GM12874 (cell line): ENCODE measurements at regions not wholly inside any gene's neighbourhood (a gene's known extent, or its start where the extent isn't known, plus 50 kb on each side); places are given as distances from the start of the nearest gene placed in this dataset.

ENCODE experiments used
- TF ChIP-seq, protein P1 (sequence below): IDR thresholded peaks from 2 replicates; pipeline ENCODE4 v1.5.1; 2011; ENCODE audit warnings: low read depth, mild to moderate bottlenecking, control low read depth, low read length, moderate library complexity; ENCODE audit not compliant: insufficient read depth

DNA sequence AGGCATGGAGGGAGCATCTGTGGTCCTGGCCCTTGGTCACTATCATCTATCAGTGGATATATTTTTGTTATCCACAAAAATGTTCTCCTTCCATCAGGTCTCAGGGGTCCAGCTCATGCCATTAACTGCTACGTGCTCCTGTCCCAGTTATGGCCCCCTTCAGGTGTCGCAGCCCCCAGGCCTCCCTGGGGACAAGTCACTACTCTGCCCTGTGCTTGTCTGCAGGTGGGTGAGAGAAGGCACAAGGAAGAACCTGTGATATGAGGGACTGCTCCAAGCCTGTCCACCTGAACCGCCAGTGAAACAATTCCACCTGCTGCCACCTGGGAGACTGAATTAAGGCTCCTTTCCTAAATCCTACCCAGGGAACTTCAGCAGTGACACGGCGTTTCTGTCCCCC lies 229.6 kb upstream of the ID2 start:
- TF ChIP-seq, protein P1, sequence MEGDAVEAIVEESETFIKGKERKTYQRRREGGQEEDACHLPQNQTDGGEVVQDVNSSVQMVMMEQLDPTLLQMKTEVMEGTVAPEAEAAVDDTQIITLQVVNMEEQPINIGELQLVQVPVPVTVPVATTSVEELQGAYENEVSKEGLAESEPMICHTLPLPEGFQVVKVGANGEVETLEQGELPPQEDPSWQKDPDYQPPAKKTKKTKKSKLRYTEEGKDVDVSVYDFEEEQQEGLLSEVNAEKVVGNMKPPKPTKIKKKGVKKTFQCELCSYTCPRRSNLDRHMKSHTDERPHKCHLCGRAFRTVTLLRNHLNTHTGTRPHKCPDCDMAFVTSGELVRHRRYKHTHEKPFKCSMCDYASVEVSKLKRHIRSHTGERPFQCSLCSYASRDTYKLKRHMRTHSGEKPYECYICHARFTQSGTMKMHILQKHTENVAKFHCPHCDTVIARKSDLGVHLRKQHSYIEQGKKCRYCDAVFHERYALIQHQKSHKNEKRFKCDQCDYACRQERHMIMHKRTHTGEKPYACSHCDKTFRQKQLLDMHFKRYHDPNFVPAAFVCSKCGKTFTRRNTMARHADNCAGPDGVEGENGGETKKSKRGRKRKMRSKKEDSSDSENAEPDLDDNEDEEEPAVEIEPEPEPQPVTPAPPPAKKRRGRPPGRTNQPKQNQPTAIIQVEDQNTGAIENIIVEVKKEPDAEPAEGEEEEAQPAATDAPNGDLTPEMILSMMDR = no peak

DNA sequence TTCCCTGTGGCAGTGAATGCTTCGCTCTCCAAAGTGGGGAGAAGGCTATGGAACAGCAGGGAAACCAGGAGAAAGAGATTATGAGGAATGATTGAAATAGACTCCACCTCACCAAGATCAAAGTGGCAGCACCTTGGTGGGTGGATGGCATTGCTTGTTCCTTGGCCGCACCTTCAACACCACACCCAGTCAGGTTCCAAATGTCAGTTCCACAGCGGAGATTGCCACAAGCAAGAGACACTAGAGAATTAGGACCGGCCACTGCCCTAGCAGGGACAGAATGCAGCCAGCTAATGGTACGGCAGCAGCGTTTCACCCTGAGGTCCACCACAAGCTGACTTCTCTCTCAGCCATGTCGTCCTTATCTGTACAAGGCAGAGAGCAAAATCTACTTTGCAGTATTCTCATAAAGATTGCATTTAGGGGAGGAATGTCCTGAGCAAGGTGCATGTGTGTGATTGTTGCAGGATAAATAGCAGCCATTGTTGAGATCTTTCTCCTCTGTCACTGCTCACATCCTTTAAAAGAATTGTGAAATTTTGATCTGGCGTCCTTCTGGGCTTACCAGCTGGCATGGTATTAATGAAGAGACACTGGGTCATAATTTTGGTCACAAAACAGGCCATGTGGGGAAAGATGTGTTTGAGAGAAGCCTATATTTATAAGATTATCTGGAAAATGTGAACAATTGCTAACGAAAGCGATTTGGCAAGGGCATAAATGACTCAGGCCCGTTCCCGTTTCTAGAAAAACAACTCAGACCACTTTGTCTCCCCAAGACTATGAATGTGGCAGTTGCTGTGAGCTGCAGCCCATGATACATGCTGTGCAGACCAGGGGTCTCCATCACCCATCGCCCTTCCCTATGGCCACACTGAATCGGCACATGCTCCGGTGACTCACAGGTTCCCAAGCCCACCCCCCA lies 228.6 kb upstream of the ID2 start:
- TF ChIP-seq, protein P1 = no peak

DNA sequence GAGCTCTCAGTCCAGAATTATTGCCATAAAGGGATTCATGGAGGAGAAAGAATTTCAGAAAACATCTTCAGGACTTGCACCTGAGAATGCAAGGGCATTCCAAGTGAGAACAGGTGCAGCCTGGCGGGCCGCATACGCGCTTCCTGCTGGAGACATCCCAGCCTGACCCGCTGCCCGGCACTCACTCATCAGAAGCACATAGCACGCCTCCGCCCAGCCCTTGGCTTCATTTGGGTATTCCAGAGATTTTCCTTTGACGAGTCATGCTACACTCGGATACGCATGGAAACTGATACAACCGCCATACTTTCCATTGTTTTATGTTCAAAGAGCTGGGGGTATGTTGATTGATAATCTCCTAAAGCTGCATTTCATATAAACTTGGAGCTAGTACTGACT lies 228.0 kb upstream of the ID2 start:
- TF ChIP-seq, protein P1 = no peak

DNA sequence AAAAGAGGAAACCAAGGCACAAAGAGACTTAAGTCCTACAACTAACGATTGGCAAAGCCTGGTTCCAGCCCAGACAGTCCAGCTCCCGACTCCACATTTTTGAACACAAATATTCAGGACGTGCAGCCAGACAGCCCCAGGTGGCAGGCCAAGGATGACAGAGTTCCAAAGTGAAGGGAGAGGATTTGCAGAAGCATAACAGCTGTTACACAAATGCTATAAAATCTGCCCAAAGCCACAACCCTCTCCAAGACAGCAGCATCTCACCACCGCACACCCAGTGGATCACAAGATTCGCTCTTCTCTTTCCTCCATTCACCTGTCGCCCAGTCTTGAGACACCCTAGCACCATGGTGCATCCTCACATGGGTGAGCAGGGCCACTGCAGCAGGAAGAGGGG lies 227.1 kb upstream of the ID2 start:
- TF ChIP-seq, protein P1 = no peak

DNA sequence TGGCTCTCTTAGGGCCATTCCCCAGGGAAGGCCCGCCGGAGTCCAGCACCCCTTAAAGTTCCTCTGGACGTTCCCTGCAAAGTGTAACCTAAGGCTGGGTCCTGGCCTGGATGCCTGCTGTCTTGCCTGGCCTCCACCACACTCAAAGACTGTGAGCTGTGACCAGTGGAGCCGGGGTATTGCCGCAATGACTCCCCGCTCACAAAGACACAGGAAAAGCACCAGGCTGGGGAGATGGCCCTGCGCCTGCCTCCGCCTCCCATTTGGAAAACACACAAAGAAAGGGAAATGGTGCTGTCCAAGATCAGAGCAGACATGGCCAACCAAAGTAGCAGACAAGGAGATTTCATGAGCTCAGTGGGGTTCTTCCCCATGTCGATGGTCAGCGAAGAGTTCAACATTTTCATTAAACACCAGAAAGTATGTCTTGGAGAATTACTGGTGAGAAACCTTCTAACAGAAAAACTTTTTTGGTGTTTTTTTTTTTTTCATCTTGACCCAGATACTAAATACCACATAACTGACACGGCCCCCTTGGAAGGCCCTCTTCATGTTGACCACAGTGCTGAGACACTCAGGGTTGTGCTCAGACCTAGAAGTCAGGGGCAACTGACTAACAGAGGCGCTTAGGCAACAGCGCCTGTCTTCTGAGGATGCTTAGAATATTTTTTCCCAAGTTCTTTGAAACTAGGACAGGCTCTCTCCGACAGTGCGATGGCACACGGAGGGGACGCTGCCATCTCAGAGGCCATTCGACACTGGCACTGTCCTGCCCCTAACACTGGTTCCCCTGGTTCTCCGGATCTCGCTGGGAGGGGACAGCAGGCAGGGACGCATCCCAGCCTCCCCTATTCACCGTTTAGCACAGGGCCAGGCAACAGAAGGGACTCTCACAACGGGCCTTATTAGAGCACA lies 226.4 kb upstream of the ID2 start:
- TF ChIP-seq, protein P1 = no peak

DNA sequence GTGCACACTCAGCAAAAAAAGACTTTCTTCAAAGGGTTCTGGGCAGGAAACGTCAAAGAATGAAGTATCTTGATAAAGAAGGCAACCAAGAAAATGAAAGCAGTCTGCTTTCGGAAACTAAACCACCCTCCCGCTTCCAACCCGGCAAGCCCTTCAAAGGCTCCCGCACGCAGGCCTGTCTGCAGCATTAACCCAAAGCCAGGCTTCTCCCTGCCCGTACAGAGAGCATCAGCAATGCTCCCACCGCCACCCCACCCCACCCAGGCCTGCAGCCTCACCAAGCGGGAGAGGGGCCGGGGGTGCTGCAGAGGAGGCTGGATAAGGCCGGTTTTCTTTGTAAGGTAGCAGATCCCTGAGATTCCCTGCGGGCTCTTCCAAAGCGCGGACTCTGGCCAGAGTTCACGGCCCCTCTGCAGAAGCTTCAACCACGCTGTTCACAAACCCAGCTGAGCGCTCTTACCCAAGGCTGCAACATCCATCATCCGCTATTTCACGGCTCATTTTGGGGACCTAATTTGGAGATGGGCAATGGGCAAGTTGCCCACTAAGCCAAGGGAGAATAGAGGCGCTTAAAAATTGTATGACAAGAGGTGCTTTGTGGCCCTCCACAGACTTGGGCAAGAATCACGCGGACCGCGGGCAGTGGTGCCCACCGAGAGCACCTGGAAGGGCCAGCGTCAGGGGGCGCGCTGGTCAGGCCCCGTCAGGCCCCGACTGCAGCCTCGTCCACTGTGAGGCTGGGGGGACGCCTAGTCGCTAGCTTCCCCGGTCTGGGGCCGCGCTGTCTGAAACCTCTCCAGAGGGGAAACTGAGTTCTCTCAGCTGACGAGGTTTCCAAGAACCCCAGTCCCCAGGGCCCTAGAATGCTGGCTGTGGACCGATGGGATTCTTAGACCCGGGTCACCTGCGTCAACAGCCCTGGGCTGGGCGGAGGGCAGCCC lies 225.4 kb upstream of the ID2 start:
- TF ChIP-seq, protein P1 = no peak
